ENCODE measurements at regions not wholly inside any gene's neighbourhood (a gene's known extent, or its start where the extent isn't known, plus 50 kb on each side); places are given as distances from the start of the nearest gene placed in this dataset.
A peak's percentile ranks its signal among the peaks of the same experiment; 100 is the strongest.

GRCh38 chr20:1838556-1839279, 56.5 kb upstream of the SIRPA start:
- no peak for DNase-seq (ENCODE audit: low spot score)
- no peaks in the 10 kb centered on the region for H3K27me3 ChIP-seq (replicated peaks; ENCODE audit: insufficient read depth, low read depth, low read length, poor library complexity)
- H3K36me3 ChIP-seq (ENCODE audit: insufficient read depth, low read length, poor library complexity, severe bottlenecking), result no peaks in the 10 kb centered on the region
- peaks cover 44% of the 10 kb centered on the region for H3K4me1 ChIP-seq (ENCODE audit: insufficient read depth, low read length, poor library complexity, severe bottlenecking)
- intact Hi-C loops (cut with micrococcal nuclease; ENCODE audit: unreplicated experiment), result no loop called here
- TF ChIP-seq CTCF (conservative IDR thresholded peaks at IDR 0.05; ENCODE audit: low read depth, low read length) (no peak), EZH2 (IDR thresholded peaks at IDR 0.05; ENCODE audit: borderline replicate concordance, low read depth, low read length, poor library complexity, severe bottlenecking) (no peak)
- no TSS peak for BruUV-seq (replicated peaks)
- ChIA-PET POLR2A (ENCODE audit: low non-redundant PET) (no interaction called here), CTCF (no interaction called here)
- H3K4me3 ChIP-seq (ENCODE audit: low read depth, low read length, poor library complexity, severe bottlenecking), result no peak overlapping the region
- H3K27ac ChIP-seq (ENCODE audit: low read depth, low read length, poor library complexity, severe bottlenecking), result no peak overlapping the region
- no peaks in the 10 kb centered on the region for H3K9me3 ChIP-seq (ENCODE audit: low read depth, low read length, poor library complexity, severe bottlenecking)

GRCh38 chr20:1835186-1836035, 59.8 kb upstream of the SIRPA start:
- H3K27ac ChIP-seq (ENCODE audit: low read depth, low read length, poor library complexity, severe bottlenecking), result no peak overlapping the region
- peaks cover 32% of the 10 kb centered on the region for H3K4me1 ChIP-seq (ENCODE audit: insufficient read depth, low read length, poor library complexity, severe bottlenecking)
- POLR2A ChIA-PET (ENCODE audit: low non-redundant PET), result no interaction called here
- no peaks in the 10 kb centered on the region for H3K27me3 ChIP-seq (replicated peaks; ENCODE audit: insufficient read depth, low read depth, low read length, poor library complexity)
- BruUV-seq (replicated peaks), result no TSS peak
- DNase-seq (ENCODE audit: low spot score), result no peak
- intact Hi-C loops (cut with micrococcal nuclease; ENCODE audit: unreplicated experiment), result no loop called here
- TF ChIP-seq EZH2 (IDR thresholded peaks at IDR 0.05; ENCODE audit: borderline replicate concordance, low read depth, low read length, poor library complexity, severe bottlenecking) (no peak), CTCF (conservative IDR thresholded peaks at IDR 0.05; ENCODE audit: low read depth, low read length) (no peak)
- CTCF ChIA-PET, result no interaction called here
- H3K9me3 ChIP-seq (ENCODE audit: low read depth, low read length, poor library complexity, severe bottlenecking), result no peaks in the 10 kb centered on the region
- H3K4me3 ChIP-seq (ENCODE audit: low read depth, low read length, poor library complexity, severe bottlenecking), result no peak overlapping the region
- no peaks in the 10 kb centered on the region for H3K36me3 ChIP-seq (ENCODE audit: insufficient read depth, low read length, poor library complexity, severe bottlenecking)

- no peak for DNase-seq (ENCODE audit: low spot score)
- BruUV-seq (replicated peaks), result no TSS peak
- Histone ChIP-seq H3K4me1 (ENCODE audit: insufficient read depth, low read length, poor library complexity, severe bottlenecking) (peaks cover 33% of the 10 kb centered on the region), H3K36me3 (ENCODE audit: insufficient read depth, low read length, poor library complexity, severe bottlenecking) (no peaks in the 10 kb centered on the region), H3K27me3 (replicated peaks; ENCODE audit: insufficient read depth, low read depth, low read length, poor library complexity) (no peaks in the 10 kb centered on the region), H3K4me3 (ENCODE audit: low read depth, low read length, poor library complexity, severe bottlenecking) (no peak overlapping the region), H3K27ac (ENCODE audit: low read depth, low read length, poor library complexity, severe bottlenecking) (peak overlapping the region; percentile 24), H3K9me3 (ENCODE audit: low read depth, low read length, poor library complexity, severe bottlenecking) (no peaks in the 10 kb centered on the region)
- TF ChIP-seq CTCF (conservative IDR thresholded peaks at IDR 0.05; ENCODE audit: low read depth, low read length), result no peak
- no peak for TF ChIP-seq EZH2 (IDR thresholded peaks at IDR 0.05; ENCODE audit: borderline replicate concordance, low read depth, low read length, poor library complexity, severe bottlenecking)
- ChIA-PET CTCF (no interaction called here), POLR2A (ENCODE audit: low non-redundant PET) (no interaction called here)
- intact Hi-C loops (cut with micrococcal nuclease; ENCODE audit: unreplicated experiment), result no loop called here
Observed at GRCh38 chr20:1833728-1834726, 61.2 kb upstream of the SIRPA start.
